Mesenchymal stem cell (in vitro differentiated cells and primary cell): ENCODE measurements at regions not wholly inside any gene's neighbourhood (a gene's known extent, or its start where the extent isn't known, plus 50 kb on each side); places are given as distances from the start of the nearest gene placed in this dataset.

Experiments used
- DNase-seq: peaks from one replicate; pipeline ENCODE4 v3.0.0-alpha.2; 2013
- H2AFZ ChIP-seq: one replicate; pipeline ENCODE4 v1.6.1; 2013; ENCODE audit warnings: low read depth, mild to moderate bottlenecking, control low read depth, inconsistent platforms, low read length, moderate library complexity
- H2AK5ac ChIP-seq: 2 replicates; pipeline ENCODE4 v1.6.1; 2013; ENCODE audit warnings: low read length, moderate library complexity, mild to moderate bottlenecking, inconsistent platforms; ENCODE audit not compliant: severe bottlenecking
- H2BK120ac ChIP-seq: one replicate; pipeline ENCODE4 v1.6.1; 2013; ENCODE audit warnings: low read depth, mild to moderate bottlenecking, inconsistent platforms, low read length, moderate library complexity
- H2BK12ac ChIP-seq, 2 experiments: one replicate each; pipeline ENCODE4 v1.6.1; 2013; ENCODE audit warnings: inconsistent platforms in 2 of 2, low read length in 2 of 2, mild to moderate bottlenecking in 2 of 2, moderate library complexity in 2 of 2, control low read depth in 1 of 2
- H2BK15ac ChIP-seq: one replicate; pipeline ENCODE4 v1.6.1; 2013; ENCODE audit warnings: mild to moderate bottlenecking, low read depth, inconsistent platforms; ENCODE audit not compliant: poor library complexity, severe bottlenecking
- H2BK5ac ChIP-seq: 2 replicates; pipeline ENCODE4 v1.6.1; 2013; ENCODE audit warnings: low read depth, mild to moderate bottlenecking, low read length, control low read depth, inconsistent platforms; ENCODE audit not compliant: poor library complexity, severe bottlenecking
- H3K14ac ChIP-seq, 2 experiments: one replicate each; pipeline ENCODE4 v1.6.1; 2013; ENCODE audit warnings: inconsistent platforms in 2 of 2, low read length in 2 of 2, control low read depth in 1 of 2, mild to moderate bottlenecking in 1 of 2, moderate library complexity in 1 of 2
- H3K18ac ChIP-seq, 2 experiments: one replicate each; pipeline ENCODE4 v1.6.1; 2013; ENCODE audit warnings: inconsistent platforms in 2 of 2, low read length in 2 of 2, control low read depth in 1 of 2, low read depth in 1 of 2, mild to moderate bottlenecking in 1 of 2
- H3K23ac ChIP-seq, 2 experiments: one replicate each; pipeline ENCODE4 v1.6.1; 2013; ENCODE audit warnings: inconsistent platforms in 2 of 2, low read length in 2 of 2, mild to moderate bottlenecking in 2 of 2, moderate library complexity in 2 of 2, control low read depth in 1 of 2
- H3K27ac ChIP-seq: 2 replicates; pipeline ENCODE4 v1.5.1; 2013; ENCODE audit warnings: mild to moderate bottlenecking, moderate library complexity, low read length, control low read depth, inconsistent platforms; ENCODE audit not compliant: poor library complexity, severe bottlenecking
- H3K27me3 ChIP-seq, 2 experiments: 2 replicates each; pipeline versions ENCODE4 v1.6.1 to v1.7.0; 2013; ENCODE audit warnings: low read length in 2 of 2, mild to moderate bottlenecking in 2 of 2, moderate library complexity in 2 of 2, control low read depth in 1 of 2, inconsistent platforms in 1 of 2; ENCODE audit not compliant: control insufficient read depth in 1 of 2, insufficient read depth in 1 of 2
- H3K36me3 ChIP-seq, 2 experiments: 2 replicates each; pipeline versions ENCODE4 v1.6.1 to v1.7.0; 2013; ENCODE audit warnings: low read length in 2 of 2, control low read depth in 1 of 2, inconsistent platforms in 1 of 2, low read depth in 1 of 2, mild to moderate bottlenecking in 1 of 2; ENCODE audit not compliant: insufficient read depth in 2 of 2, control insufficient read depth in 1 of 2
- H3K4ac ChIP-seq, 2 experiments: one replicate each; pipeline ENCODE4 v1.6.1; 2013; ENCODE audit warnings: inconsistent platforms in 2 of 2, low read length in 2 of 2, mild to moderate bottlenecking in 2 of 2, moderate library complexity in 2 of 2, control low read depth in 1 of 2, low read depth in 1 of 2
- H3K4me1 ChIP-seq: 2 replicates; pipeline ENCODE4 v1.6.1; 2013; ENCODE audit warnings: low read depth, low read length, control low read depth; ENCODE audit not compliant: control insufficient read depth, insufficient read depth
- H3K4me2 ChIP-seq: 2 replicates; pipeline ENCODE4 v1.6.1; 2013; ENCODE audit warnings: low read length, mild to moderate bottlenecking, inconsistent platforms; ENCODE audit not compliant: poor library complexity, severe bottlenecking
- H3K4me3 ChIP-seq, 2 experiments: 2 replicates each; pipeline versions ENCODE4 v1.5.1 to v1.7.0; 2013; ENCODE audit warnings: low read length in 2 of 2, mild to moderate bottlenecking in 2 of 2, control low read depth in 1 of 2, low read depth in 1 of 2; ENCODE audit not compliant: insufficient read depth in 1 of 2
- H3K79me1 ChIP-seq: replicated peaks from 2 replicates; pipeline ENCODE4 v1.6.1; 2013; ENCODE audit warnings: mild to moderate bottlenecking, control low read depth, low read length, inconsistent platforms; ENCODE audit not compliant: poor library complexity, severe bottlenecking
- H3K9ac ChIP-seq: 2 replicates; pipeline ENCODE4 v1.7.0; 2013; ENCODE audit warnings: mild to moderate bottlenecking, low read length, moderate library complexity
- H3K9me3 ChIP-seq: 2 replicates; pipeline ENCODE4 v1.7.0; 2013; ENCODE audit warnings: mild to moderate bottlenecking, low read length; ENCODE audit not compliant: control insufficient read depth
- H4K8ac ChIP-seq: one replicate; pipeline ENCODE4 v1.6.1; 2013; ENCODE audit warnings: inconsistent platforms, mild to moderate bottlenecking, low read length, moderate library complexity
- H4K91ac ChIP-seq: one replicate; pipeline ENCODE4 v1.6.1; 2013; ENCODE audit warnings: mild to moderate bottlenecking, low read length, inconsistent platforms
- WGBS: methylation state at CpG from one replicate; pipeline ENCODE4 v1.1.7; 2013; ENCODE audit warnings: mixed read lengths; 5-methylcytosine and 5-hydroxymethylcytosine counted together

DNA sequence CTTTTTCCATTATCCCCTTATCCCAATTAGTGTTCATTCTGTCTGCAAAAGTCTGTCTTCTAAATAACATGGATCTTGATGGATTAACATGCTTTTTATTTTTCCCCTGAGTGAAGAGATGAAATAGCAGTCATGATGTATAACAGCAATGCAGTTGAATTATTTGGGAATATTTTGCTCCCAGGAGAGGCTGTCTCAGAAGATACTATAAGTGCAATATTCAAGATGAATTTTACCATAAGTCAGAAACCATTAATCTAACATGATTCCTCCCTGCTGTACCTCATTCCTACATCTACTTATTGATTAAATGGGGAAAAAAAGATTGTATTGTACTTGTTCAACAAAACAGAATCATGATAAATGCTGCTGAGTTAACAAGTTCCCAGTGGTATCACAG is 233.2 kb upstream of the KCNIP4 start:
- no peak overlapping the region for H3K4ac ChIP-seq
- H2BK120ac ChIP-seq = no peak overlapping the region
- no peaks in the 10 kb centered on the region for H3K9me3 ChIP-seq
- no peak overlapping the region for H3K18ac ChIP-seq
- H3K27me3 ChIP-seq = no peaks in the 10 kb centered on the region
- H3K4me3 ChIP-seq = no peak overlapping the region
- no peak overlapping the region for H2BK5ac ChIP-seq
- no peak overlapping the region for H3K4me2 ChIP-seq
- no peak overlapping the region for H2BK12ac ChIP-seq
- H4K8ac ChIP-seq = no peak overlapping the region
- no peak overlapping the region for H2AFZ ChIP-seq
- H3K36me3 ChIP-seq = no peaks in the 10 kb centered on the region
- no peak for DNase-seq
- H2BK15ac ChIP-seq = no peak overlapping the region
- H3K4me1 ChIP-seq = no peaks in the 10 kb centered on the region
- no peaks in the 10 kb centered on the region for H3K79me1 ChIP-seq
- no peak overlapping the region for H3K14ac ChIP-seq
- no peak overlapping the region for H3K23ac ChIP-seq
- no peak overlapping the region for H2AK5ac ChIP-seq
- no peak overlapping the region for H3K27ac ChIP-seq
- no peak overlapping the region for H3K9ac ChIP-seq
- H4K91ac ChIP-seq = no peak overlapping the region

DNA sequence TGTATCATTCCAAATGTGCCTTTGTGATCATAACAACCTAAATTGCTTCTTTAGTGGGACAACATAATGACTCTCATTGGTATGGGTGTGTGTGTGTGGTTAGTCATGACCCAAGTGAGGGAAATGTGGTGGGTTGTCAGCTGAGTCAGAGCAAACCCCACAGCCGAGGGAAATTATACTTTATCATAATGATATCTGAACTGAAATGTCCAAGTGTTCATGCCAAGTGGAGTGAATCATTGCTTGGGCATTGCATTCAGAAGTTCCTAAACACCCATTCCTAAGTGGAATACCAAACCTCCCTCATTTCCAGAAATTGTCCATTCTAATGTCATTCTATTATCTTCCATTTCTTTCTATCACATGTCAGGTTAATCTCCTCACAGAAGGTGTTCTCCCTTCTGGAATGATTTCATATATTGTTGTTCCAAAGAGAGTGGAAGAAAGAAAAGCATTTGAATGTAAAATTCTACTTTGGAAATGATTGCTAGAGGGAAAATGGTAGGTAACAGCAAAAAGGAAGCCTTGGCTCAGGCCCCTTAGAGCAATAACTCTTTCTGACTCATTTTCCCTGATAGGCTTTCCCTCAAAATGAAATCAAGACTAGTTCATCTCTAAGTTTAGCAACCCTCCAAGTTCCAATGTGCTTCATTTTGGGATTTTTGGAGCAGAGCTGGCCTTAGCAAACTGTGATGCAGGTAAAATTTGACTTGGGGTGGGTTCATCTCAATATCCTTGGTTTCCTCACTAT is 230.7 kb upstream of the KCNIP4 start:
- Histone ChIP-seq H2BK15ac (no peak overlapping the region), H2AK5ac (no peak overlapping the region), H2BK12ac (no peak overlapping the region), H3K14ac (no peak overlapping the region), H4K8ac (no peak overlapping the region), H3K4me1 (no peaks in the 10 kb centered on the region), H3K4me3 (peak overlapping the region in 1 of 2 experiments; percentile 36), H2AFZ (no peak overlapping the region), H3K9me3 (peaks cover 4% of the 10 kb centered on the region), H3K23ac (no peak overlapping the region), H4K91ac (no peak overlapping the region), H3K36me3 (no peaks in the 10 kb centered on the region), H3K27ac (no peak overlapping the region), H2BK120ac (no peak overlapping the region), H2BK5ac (no peak overlapping the region), H3K27me3 (no peaks in the 10 kb centered on the region), H3K9ac (peak overlapping the region; percentile 76), H3K4ac (no peak overlapping the region), H3K79me1 (no peaks in the 10 kb centered on the region), H3K18ac (no peak overlapping the region), H3K4me2 (no peak overlapping the region)
- DNase-seq = peak; percentile 53
- WGBS = no CpG with 5 or more reads among the region's 1 CpG

- Histone ChIP-seq H3K27me3 (no peaks in the 10 kb centered on the region), H4K8ac (no peak overlapping the region), H2BK15ac (no peak overlapping the region), H3K9me3 (peaks cover 4% of the 10 kb centered on the region), H3K79me1 (no peaks in the 10 kb centered on the region), H4K91ac (no peak overlapping the region), H2BK5ac (no peak overlapping the region), H3K4ac (no peak overlapping the region), H3K4me2 (no peak overlapping the region), H3K14ac (no peak overlapping the region), H2AFZ (no peak overlapping the region), H3K27ac (no peak overlapping the region), H3K9ac (no peak overlapping the region), H2BK12ac (no peak overlapping the region), H3K4me3 (no peak overlapping the region), H3K18ac (no peak overlapping the region), H3K36me3 (no peaks in the 10 kb centered on the region), H2AK5ac (no peak overlapping the region), H3K23ac (no peak overlapping the region), H3K4me1 (no peaks in the 10 kb centered on the region), H2BK120ac (no peak overlapping the region)
- no CpG with 5 or more reads among the region's 1 CpG for WGBS
- DNase-seq = no peak
Measured at GRCh38 chr4:22174640-22175039, 226.1 kb upstream of the KCNIP4 start.

- H3K27ac ChIP-seq = no peak overlapping the region
- no peak overlapping the region for H3K9ac ChIP-seq
- H3K4me1 ChIP-seq = no peaks in the 10 kb centered on the region
- no peaks in the 10 kb centered on the region for H3K9me3 ChIP-seq
- H4K8ac ChIP-seq = no peak overlapping the region
- no peak overlapping the region for H3K23ac ChIP-seq
- no peak overlapping the region for H2BK120ac ChIP-seq
- H3K36me3 ChIP-seq = no peaks in the 10 kb centered on the region
- H2AFZ ChIP-seq = no peak overlapping the region
- WGBS = 100% methylated on average over 1 of the region's 1 CpG
- no peak overlapping the region for H3K4ac ChIP-seq
- H3K4me2 ChIP-seq = no peak overlapping the region
- no peaks in the 10 kb centered on the region for H3K27me3 ChIP-seq
- H2BK15ac ChIP-seq = no peak overlapping the region
- no peak overlapping the region for H3K14ac ChIP-seq
- H3K4me3 ChIP-seq = no peak overlapping the region
- H2BK5ac ChIP-seq = no peak overlapping the region
- no peaks in the 10 kb centered on the region for H3K79me1 ChIP-seq
- no peak overlapping the region for H3K18ac ChIP-seq
- no peak overlapping the region for H4K91ac ChIP-seq
- peak; percentile 12 for DNase-seq
- H2BK12ac ChIP-seq = no peak overlapping the region
- H2AK5ac ChIP-seq = no peak overlapping the region
Measured at GRCh38 chr4:22170353-22170752, 221.8 kb upstream of the KCNIP4 start.
